ENCODE measurements at regions not wholly inside any gene's neighbourhood (a gene's known extent, or its start where the extent isn't known, plus 50 kb on each side); places are given as distances from the start of the nearest gene placed in this dataset.

DNA sequence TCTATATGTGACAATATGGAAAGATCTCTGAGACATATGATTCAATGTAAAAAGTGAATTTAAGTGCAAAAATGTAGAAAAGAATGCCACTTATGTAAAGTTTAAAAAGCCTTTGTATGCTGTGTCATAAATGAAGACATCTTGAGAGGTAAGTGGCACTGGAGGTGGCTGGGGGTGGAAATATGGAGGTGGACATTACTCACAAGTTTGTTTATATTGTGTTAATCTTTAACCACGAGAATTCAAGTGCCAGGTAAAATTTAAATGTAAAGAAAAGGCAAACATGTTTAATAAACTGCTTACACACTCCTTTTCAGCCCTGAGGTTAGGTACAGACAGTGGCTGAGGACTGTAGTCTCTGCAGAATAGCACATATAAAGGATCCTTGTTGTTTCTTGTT, 235.1 kb downstream of the ABCC12 start:
- Histone ChIP-seq H2BK5ac (ENCODE audit: low read depth, low read length) (no peak overlapping the region), H2AFZ (ENCODE audit: low read length) (no peak overlapping the region), H3K27ac (ENCODE audit: low read depth, low read length) (no peak overlapping the region), H2BK12ac (ENCODE audit: low read depth, low read length) (no peak overlapping the region), H2BK120ac (replicated peaks; ENCODE audit: low read depth, low read length) (no peak overlapping the region), H3K4me2 (ENCODE audit: insufficient read depth in 1 of 2, low read depth in 2 of 2, low read length in 2 of 2) (no peak overlapping the region), H4K5ac (ENCODE audit: insufficient read length, low read depth, low read length) (no peak overlapping the region), H3K4me1 (replicated peaks in 1 of 4; ENCODE audit: control insufficient read depth in 3 of 4, insufficient read depth in 4 of 4, low read length in 3 of 4) (no peaks in the 10 kb centered on the region), H4K20me1 (replicated peaks in 1 of 2; ENCODE audit: control insufficient read depth in 1 of 2, insufficient read depth in 2 of 2, low read length in 2 of 2) (no peaks in the 10 kb centered on the region), H4K91ac (replicated peaks; ENCODE audit: insufficient read length, low read length) (no peak overlapping the region), H3K79me2 (ENCODE audit: control insufficient read depth in 1 of 2, insufficient read depth in 2 of 2, low read length in 2 of 2) (no peaks in the 10 kb centered on the region), H3K9me3 (ENCODE audit: insufficient read depth in 2 of 2, low read depth in 1 of 2, low read length in 1 of 2) (no peaks in the 10 kb centered on the region), H3K23ac (ENCODE audit: insufficient read length) (no peak overlapping the region), H3K4ac (replicated peaks; ENCODE audit: insufficient read length, low read depth, low read length) (no peak overlapping the region), H3K18ac (ENCODE audit: extremely low read depth, low read length) (no peak overlapping the region), H2AK5ac (ENCODE audit: low read depth, low read length) (no peak overlapping the region), H3K23me2 (ENCODE audit: low read depth, low read length) (no peaks in the 10 kb centered on the region), H3K27me3 (replicated peaks in 1 of 4; ENCODE audit: control insufficient read depth in 3 of 4, extremely low read depth in 1 of 4, insufficient read depth in 3 of 4, low read length in 3 of 4) (no peaks in the 10 kb centered on the region), H4K8ac (ENCODE audit: extremely low read depth, insufficient read depth, low read length) (no peak overlapping the region), H3K14ac (ENCODE audit: insufficient read length) (no peak overlapping the region), H3K36me3 (ENCODE audit: control insufficient read depth in 2 of 4, insufficient read depth in 4 of 4, low read length in 3 of 4) (no peaks in the 10 kb centered on the region), H3K79me1 (ENCODE audit: low read depth, low read length) (no peaks in the 10 kb centered on the region), H3K4me3 (ENCODE audit: extremely low read depth in 1 of 4, insufficient read depth in 2 of 4, low read depth in 3 of 4, low read length in 4 of 4) (no peak overlapping the region), H3K9ac (replicated peaks in 1 of 4; ENCODE audit: extremely low read depth in 1 of 4, low read depth in 3 of 4, low read length in 3 of 4) (no peak overlapping the region), H2BK20ac (ENCODE audit: low read length) (no peak overlapping the region), H3K56ac (replicated peaks; ENCODE audit: insufficient read length, low read depth, low read length) (no peak overlapping the region), H2BK15ac (ENCODE audit: low read length) (no peak overlapping the region)
- FAIRE-seq (no peak), DNase-seq (ENCODE audit: low read depth in 1 of 2, low spot score in 2 of 2) (no peak)
- ChIA-PET POLR2A (ENCODE audit: partially characterized antibody) (no interaction called here), CTCF (ENCODE audit: partially characterized antibody) (no interaction called here)
- WGBS, 2 experiments (ENCODE audit: extremely low coverage in 1 of 2, insufficient coverage in 1 of 2, insufficient read length in 1 of 2, insufficient replicate concordance in 2 of 2, low coverage in 1 of 2, low lambda C conversion rate in 2 of 2, missing lambda C conversion rate in 1 of 2) = 89% methylated on average over 1 of the region's 1 CpG; no CpG with 5 or more reads in 1 of the 2 experiments
- no peak for TF ChIP-seq SIX5 (IDR thresholded peaks at IDR 0.05; ENCODE audit: low read depth, low read length)
- no peak for TF ChIP-seq SUZ12 (IDR thresholded peaks at IDR 0.05; ENCODE audit: low read length)
- TF ChIP-seq SP1 (IDR thresholded peaks at IDR 0.05; ENCODE audit: low read depth, low read length) = no peak
- no peak for TF ChIP-seq TAF7 (optimal IDR thresholded peaks at IDR 0.05; ENCODE audit: borderline replicate concordance, low read depth, low read length)
- no peak for TF ChIP-seq ASH2L (IDR thresholded peaks at IDR 0.05; ENCODE audit: low read length)
- no peak for TF ChIP-seq KDM1A (IDR thresholded peaks at IDR 0.05; ENCODE audit: borderline replicate concordance, low read length)
- TF ChIP-seq BACH1 (IDR thresholded peaks at IDR 0.05; ENCODE audit: low read length) = no peak
- TF ChIP-seq, protein P1, sequence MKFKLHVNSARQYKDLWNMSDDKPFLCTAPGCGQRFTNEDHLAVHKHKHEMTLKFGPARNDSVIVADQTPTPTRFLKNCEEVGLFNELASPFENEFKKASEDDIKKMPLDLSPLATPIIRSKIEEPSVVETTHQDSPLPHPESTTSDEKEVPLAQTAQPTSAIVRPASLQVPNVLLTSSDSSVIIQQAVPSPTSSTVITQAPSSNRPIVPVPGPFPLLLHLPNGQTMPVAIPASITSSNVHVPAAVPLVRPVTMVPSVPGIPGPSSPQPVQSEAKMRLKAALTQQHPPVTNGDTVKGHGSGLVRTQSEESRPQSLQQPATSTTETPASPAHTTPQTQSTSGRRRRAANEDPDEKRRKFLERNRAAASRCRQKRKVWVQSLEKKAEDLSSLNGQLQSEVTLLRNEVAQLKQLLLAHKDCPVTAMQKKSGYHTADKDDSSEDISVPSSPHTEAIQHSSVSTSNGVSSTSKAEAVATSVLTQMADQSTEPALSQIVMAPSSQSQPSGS (IDR thresholded peaks at IDR 0.05; ENCODE audit: low read length) = no peak
- no peak for TF ChIP-seq RFX5 (IDR thresholded peaks at IDR 0.05; ENCODE audit: borderline replicate concordance, low read depth, low read length)
- TF ChIP-seq, protein P2, sequence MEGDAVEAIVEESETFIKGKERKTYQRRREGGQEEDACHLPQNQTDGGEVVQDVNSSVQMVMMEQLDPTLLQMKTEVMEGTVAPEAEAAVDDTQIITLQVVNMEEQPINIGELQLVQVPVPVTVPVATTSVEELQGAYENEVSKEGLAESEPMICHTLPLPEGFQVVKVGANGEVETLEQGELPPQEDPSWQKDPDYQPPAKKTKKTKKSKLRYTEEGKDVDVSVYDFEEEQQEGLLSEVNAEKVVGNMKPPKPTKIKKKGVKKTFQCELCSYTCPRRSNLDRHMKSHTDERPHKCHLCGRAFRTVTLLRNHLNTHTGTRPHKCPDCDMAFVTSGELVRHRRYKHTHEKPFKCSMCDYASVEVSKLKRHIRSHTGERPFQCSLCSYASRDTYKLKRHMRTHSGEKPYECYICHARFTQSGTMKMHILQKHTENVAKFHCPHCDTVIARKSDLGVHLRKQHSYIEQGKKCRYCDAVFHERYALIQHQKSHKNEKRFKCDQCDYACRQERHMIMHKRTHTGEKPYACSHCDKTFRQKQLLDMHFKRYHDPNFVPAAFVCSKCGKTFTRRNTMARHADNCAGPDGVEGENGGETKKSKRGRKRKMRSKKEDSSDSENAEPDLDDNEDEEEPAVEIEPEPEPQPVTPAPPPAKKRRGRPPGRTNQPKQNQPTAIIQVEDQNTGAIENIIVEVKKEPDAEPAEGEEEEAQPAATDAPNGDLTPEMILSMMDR (IDR thresholded peaks at IDR 0.05; ENCODE audit: control extremely low read depth in 1 of 3, insufficient read depth in 1 of 3, low read depth in 1 of 3, low read length in 3 of 3) = no peak
- no peak for TF ChIP-seq RBBP5 (IDR thresholded peaks at IDR 0.05; ENCODE audit: borderline replicate concordance, low read depth, low read length)
- no peak for TF ChIP-seq CREB1 (IDR thresholded peaks at IDR 0.05)
